T-helper 2 cell treated with Interferon-gamma antibody and Interleukin-4, amounts not matched to agents 5 μg/mL and 100 μg/mL, for 36 hours (primary cell): ENCODE measurements at regions not wholly inside any gene's neighbourhood (a gene's known extent, or its start where the extent isn't known, plus 50 kb on each side); places are given as distances from the start of the nearest gene placed in this dataset.

Experiments used
- DNase-seq: peaks from one replicate; pipeline ENCODE4 v3.0.0; 2021; ENCODE audit warnings: low spot score
- H3K27ac Mint-ChIP-seq: one replicate; pipeline ENCODE4 v1.8.0; 2021; ENCODE audit warnings: mild to moderate bottlenecking, mixed read lengths
- H3K27me3 Mint-ChIP-seq: one replicate; pipeline ENCODE4 v1.8.0; 2021; ENCODE audit warnings: low read depth, mixed read lengths
- H3K36me3 Mint-ChIP-seq: one replicate; pipeline ENCODE4 v1.8.0; 2021; ENCODE audit warnings: low read depth, mixed read lengths
- H3K4me1 Mint-ChIP-seq: one replicate; pipeline ENCODE4 v1.8.0; 2021; ENCODE audit warnings: low read depth, mixed read lengths
- H3K4me3 Mint-ChIP-seq: one replicate; pipeline ENCODE4 v1.8.0; 2022; ENCODE audit warnings: mild to moderate bottlenecking, moderate library complexity, mixed read lengths
- H3K9me3 Mint-ChIP-seq: one replicate; pipeline ENCODE4 v1.8.0; 2021; ENCODE audit warnings: mixed read lengths

GRCh38 chr2:156031121-156031520 is 301.4 kb downstream of the NR4A2 start:
- no peak for DNase-seq
- Mint-ChIP-seq H3K27me3 (no peaks in the 10 kb centered on the region), H3K9me3 (no peaks in the 10 kb centered on the region), H3K4me3 (no peak overlapping the region), H3K27ac (no peak overlapping the region), H3K4me1 (no peaks in the 10 kb centered on the region), H3K36me3 (no peaks in the 10 kb centered on the region)

- Mint-ChIP-seq H3K4me3 (no peak overlapping the region), H3K27ac (no peak overlapping the region), H3K27me3 (no peaks in the 10 kb centered on the region), H3K36me3 (no peaks in the 10 kb centered on the region), H3K4me1 (no peaks in the 10 kb centered on the region), H3K9me3 (no peaks in the 10 kb centered on the region)
- DNase-seq = no peak
These were observed 309.2 kb downstream of the NR4A2 start for GRCh38 chr2:156023229-156023869.

- DNase-seq = no peak
- H3K36me3 Mint-ChIP-seq = no peaks in the 10 kb centered on the region
- H3K4me3 Mint-ChIP-seq = no peak overlapping the region
- H3K27me3 Mint-ChIP-seq = no peaks in the 10 kb centered on the region
- no peaks in the 10 kb centered on the region for H3K4me1 Mint-ChIP-seq
- no peak overlapping the region for H3K27ac Mint-ChIP-seq
- no peaks in the 10 kb centered on the region for H3K9me3 Mint-ChIP-seq
These were observed 311.1 kb downstream of the NR4A2 start for GRCh38 chr2:156021146-156022040.

GRCh38 chr2:156019341-156019740 is 313.2 kb downstream of the NR4A2 start:
- no peaks in the 10 kb centered on the region for H3K36me3 Mint-ChIP-seq
- no peaks in the 10 kb centered on the region for H3K4me1 Mint-ChIP-seq
- H3K27me3 Mint-ChIP-seq = no peaks in the 10 kb centered on the region
- no peaks in the 10 kb centered on the region for H3K9me3 Mint-ChIP-seq
- H3K4me3 Mint-ChIP-seq = no peak overlapping the region
- H3K27ac Mint-ChIP-seq = no peak overlapping the region
- DNase-seq = no peak

- no peaks in the 10 kb centered on the region for H3K4me1 Mint-ChIP-seq
- H3K36me3 Mint-ChIP-seq = no peaks in the 10 kb centered on the region
- H3K27me3 Mint-ChIP-seq = no peaks in the 10 kb centered on the region
- H3K4me3 Mint-ChIP-seq = no peak overlapping the region
- no peak for DNase-seq
- no peaks in the 10 kb centered on the region for H3K9me3 Mint-ChIP-seq
- H3K27ac Mint-ChIP-seq = no peak overlapping the region
These were observed 315.1 kb downstream of the NR4A2 start for GRCh38 chr2:156017341-156017885.

- Mint-ChIP-seq H3K9me3 (no peaks in the 10 kb centered on the region), H3K36me3 (no peaks in the 10 kb centered on the region), H3K27me3 (no peaks in the 10 kb centered on the region), H3K27ac (no peak overlapping the region), H3K4me1 (no peaks in the 10 kb centered on the region), H3K4me3 (no peak overlapping the region)
- DNase-seq = no peak
These were observed 323.2 kb downstream of the NR4A2 start for GRCh38 chr2:156009293-156009692.

- Mint-ChIP-seq H3K4me1 (no peaks in the 10 kb centered on the region), H3K27ac (no peak overlapping the region), H3K36me3 (no peaks in the 10 kb centered on the region), H3K4me3 (no peak overlapping the region), H3K9me3 (no peaks in the 10 kb centered on the region), H3K27me3 (no peaks in the 10 kb centered on the region)
- no peak for DNase-seq
These were observed 325.6 kb downstream of the NR4A2 start for GRCh38 chr2:156006721-156007618.

GRCh38 chr2:156005999-156006712 is 326.4 kb downstream of the NR4A2 start:
- H3K4me3 Mint-ChIP-seq = no peak overlapping the region

GRCh38 chr2:156005531-156005930 is 327.0 kb downstream of the NR4A2 start:
- H3K27me3 Mint-ChIP-seq = no peaks in the 10 kb centered on the region
- H3K4me1 Mint-ChIP-seq = no peaks in the 10 kb centered on the region
- no peak overlapping the region for H3K4me3 Mint-ChIP-seq
- no peak for DNase-seq
- no peaks in the 10 kb centered on the region for H3K9me3 Mint-ChIP-seq
- no peaks in the 10 kb centered on the region for H3K36me3 Mint-ChIP-seq
- no peak overlapping the region for H3K27ac Mint-ChIP-seq

More at GRCh38 chr2:156005999-156006712, 326.4 kb downstream of the NR4A2 start:
- H3K9me3 Mint-ChIP-seq = no peaks in the 10 kb centered on the region
- no peaks in the 10 kb centered on the region for H3K4me1 Mint-ChIP-seq
- DNase-seq = no peak
- H3K27me3 Mint-ChIP-seq = no peaks in the 10 kb centered on the region
- H3K27ac Mint-ChIP-seq = no peak overlapping the region
- no peaks in the 10 kb centered on the region for H3K36me3 Mint-ChIP-seq

- Mint-ChIP-seq H3K4me3 (no peak overlapping the region), H3K9me3 (no peaks in the 10 kb centered on the region), H3K36me3 (no peaks in the 10 kb centered on the region), H3K27me3 (no peaks in the 10 kb centered on the region), H3K27ac (no peak overlapping the region), H3K4me1 (no peaks in the 10 kb centered on the region)
- DNase-seq = no peak
These were observed 328.1 kb downstream of the NR4A2 start for GRCh38 chr2:156004459-156004858.

- H3K4me3 Mint-ChIP-seq = no peak overlapping the region
- H3K4me1 Mint-ChIP-seq = no peaks in the 10 kb centered on the region
- H3K27ac Mint-ChIP-seq = no peak overlapping the region
- no peak for DNase-seq
- H3K27me3 Mint-ChIP-seq = no peaks in the 10 kb centered on the region
- H3K36me3 Mint-ChIP-seq = no peaks in the 10 kb centered on the region
- no peaks in the 10 kb centered on the region for H3K9me3 Mint-ChIP-seq
These were observed 328.7 kb downstream of the NR4A2 start for GRCh38 chr2:156003780-156004179.

GRCh38 chr2:156001851-156002250 is 330.7 kb downstream of the NR4A2 start:
- Mint-ChIP-seq H3K9me3 (no peaks in the 10 kb centered on the region), H3K27ac (no peak overlapping the region), H3K4me1 (no peaks in the 10 kb centered on the region), H3K27me3 (no peaks in the 10 kb centered on the region), H3K36me3 (no peaks in the 10 kb centered on the region), H3K4me3 (no peak overlapping the region)
- DNase-seq = no peak

GRCh38 chr2:155997538-155997937 is 335.0 kb downstream of the NR4A2 start:
- H3K9me3 Mint-ChIP-seq = no peaks in the 10 kb centered on the region
- no peaks in the 10 kb centered on the region for H3K36me3 Mint-ChIP-seq
- H3K27me3 Mint-ChIP-seq = no peaks in the 10 kb centered on the region
- no peak for DNase-seq
- H3K4me1 Mint-ChIP-seq = no peaks in the 10 kb centered on the region
- no peak overlapping the region for H3K27ac Mint-ChIP-seq
- H3K4me3 Mint-ChIP-seq = no peak overlapping the region
